Osteoblast (primary cell): ENCODE measurements at regions not wholly inside any gene's neighbourhood (a gene's known extent, or its start where the extent isn't known, plus 50 kb on each side); places are given as distances from the start of the nearest gene placed in this dataset.

Experiments
- DNase-seq: peaks from one replicate; pipeline ENCODE4 v3.0.0; 2011; ENCODE audit warnings: low spot score, mixed read lengths; ENCODE audit not compliant: insufficient read length; ENCODE audit errors: missing footprints
- H2AFZ ChIP-seq: 2 replicates; pipeline ENCODE4 v1.6.0; 2011; ENCODE audit warnings: mild to moderate bottlenecking, low read length
- H3K27ac ChIP-seq: 2 replicates; pipeline ENCODE4 v1.5.1; 2011; ENCODE audit warnings: mild to moderate bottlenecking, low read depth, low read length, moderate library complexity
- H3K27me3 ChIP-seq: 2 replicates; pipeline ENCODE4 v1.6.0; 2012; ENCODE audit warnings: mild to moderate bottlenecking, control low read depth, inconsistent platforms, low read length, moderate library complexity; ENCODE audit not compliant: insufficient read depth
- H3K36me3 ChIP-seq: 2 replicates; pipeline ENCODE4 v1.5.1; 2011; ENCODE audit warnings: mild to moderate bottlenecking, low read length, control low read depth, moderate library complexity; ENCODE audit not compliant: insufficient read depth
- H3K4me1 ChIP-seq: 2 replicates; pipeline ENCODE4 v1.5.1; 2011; ENCODE audit warnings: mild to moderate bottlenecking, low read length, control low read depth, moderate library complexity; ENCODE audit not compliant: insufficient read depth
- H3K4me2 ChIP-seq: 2 replicates; pipeline ENCODE4 v1.6.0; 2011; ENCODE audit warnings: mild to moderate bottlenecking, low read length; ENCODE audit not compliant: insufficient read depth
- H3K4me3 ChIP-seq: fragments of 200-600 bp; sonication (generic); 3 replicates; pipeline ENCODE4 v1.5.1; 2012; ENCODE audit warnings: mild to moderate bottlenecking, low read length, inconsistent platforms; ENCODE audit not compliant: insufficient read depth
- H3K79me2 ChIP-seq: 2 replicates; pipeline ENCODE4 v1.6.0; 2012; ENCODE audit warnings: mild to moderate bottlenecking, low read length, control low read depth, inconsistent platforms; ENCODE audit not compliant: insufficient read depth
- H3K9me3 ChIP-seq: 2 replicates; pipeline ENCODE4 v1.5.1; 2011; ENCODE audit warnings: low read depth, low read length, control low read depth
- H4K20me1 ChIP-seq: 2 replicates; pipeline ENCODE4 v1.6.0; 2012; ENCODE audit warnings: mild to moderate bottlenecking, low read length, control low read depth; ENCODE audit not compliant: insufficient read depth
- TF ChIP-seq, protein P1 (sequence below): IDR thresholded peaks from 2 replicates; pipeline ENCODE4 v1.5.1; 2011; ENCODE audit warnings: mild to moderate bottlenecking, low read depth, low read length, moderate library complexity; ENCODE audit errors: extremely low read depth

DNA sequence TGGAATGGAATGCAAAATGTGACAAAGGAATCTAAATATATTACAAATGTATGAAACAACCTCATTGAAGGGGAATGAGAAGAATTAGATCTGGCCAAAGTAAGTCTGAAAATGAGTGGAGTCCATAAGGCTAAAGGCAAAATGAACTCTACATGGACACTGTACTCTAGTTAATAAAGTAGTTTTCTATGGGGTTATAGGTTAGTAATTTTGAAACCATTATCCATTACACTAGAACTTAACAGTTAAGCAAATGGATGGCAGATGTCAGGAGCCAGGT lies 222.1 kb downstream of the NUAK1 start:
- H3K4me2 ChIP-seq: no peak overlapping the region
- H3K27me3 ChIP-seq: no peaks in the 10 kb centered on the region
- no peaks in the 10 kb centered on the region for H3K9me3 ChIP-seq
- no peak for DNase-seq
- no peak overlapping the region for H2AFZ ChIP-seq
- no peak overlapping the region for H3K4me3 ChIP-seq
- no peaks in the 10 kb centered on the region for H3K4me1 ChIP-seq
- TF ChIP-seq, protein P1, sequence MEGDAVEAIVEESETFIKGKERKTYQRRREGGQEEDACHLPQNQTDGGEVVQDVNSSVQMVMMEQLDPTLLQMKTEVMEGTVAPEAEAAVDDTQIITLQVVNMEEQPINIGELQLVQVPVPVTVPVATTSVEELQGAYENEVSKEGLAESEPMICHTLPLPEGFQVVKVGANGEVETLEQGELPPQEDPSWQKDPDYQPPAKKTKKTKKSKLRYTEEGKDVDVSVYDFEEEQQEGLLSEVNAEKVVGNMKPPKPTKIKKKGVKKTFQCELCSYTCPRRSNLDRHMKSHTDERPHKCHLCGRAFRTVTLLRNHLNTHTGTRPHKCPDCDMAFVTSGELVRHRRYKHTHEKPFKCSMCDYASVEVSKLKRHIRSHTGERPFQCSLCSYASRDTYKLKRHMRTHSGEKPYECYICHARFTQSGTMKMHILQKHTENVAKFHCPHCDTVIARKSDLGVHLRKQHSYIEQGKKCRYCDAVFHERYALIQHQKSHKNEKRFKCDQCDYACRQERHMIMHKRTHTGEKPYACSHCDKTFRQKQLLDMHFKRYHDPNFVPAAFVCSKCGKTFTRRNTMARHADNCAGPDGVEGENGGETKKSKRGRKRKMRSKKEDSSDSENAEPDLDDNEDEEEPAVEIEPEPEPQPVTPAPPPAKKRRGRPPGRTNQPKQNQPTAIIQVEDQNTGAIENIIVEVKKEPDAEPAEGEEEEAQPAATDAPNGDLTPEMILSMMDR: no peak
- no peaks in the 10 kb centered on the region for H3K79me2 ChIP-seq
- no peaks in the 10 kb centered on the region for H3K36me3 ChIP-seq
- no peaks in the 10 kb centered on the region for H4K20me1 ChIP-seq
- no peak overlapping the region for H3K27ac ChIP-seq

DNA sequence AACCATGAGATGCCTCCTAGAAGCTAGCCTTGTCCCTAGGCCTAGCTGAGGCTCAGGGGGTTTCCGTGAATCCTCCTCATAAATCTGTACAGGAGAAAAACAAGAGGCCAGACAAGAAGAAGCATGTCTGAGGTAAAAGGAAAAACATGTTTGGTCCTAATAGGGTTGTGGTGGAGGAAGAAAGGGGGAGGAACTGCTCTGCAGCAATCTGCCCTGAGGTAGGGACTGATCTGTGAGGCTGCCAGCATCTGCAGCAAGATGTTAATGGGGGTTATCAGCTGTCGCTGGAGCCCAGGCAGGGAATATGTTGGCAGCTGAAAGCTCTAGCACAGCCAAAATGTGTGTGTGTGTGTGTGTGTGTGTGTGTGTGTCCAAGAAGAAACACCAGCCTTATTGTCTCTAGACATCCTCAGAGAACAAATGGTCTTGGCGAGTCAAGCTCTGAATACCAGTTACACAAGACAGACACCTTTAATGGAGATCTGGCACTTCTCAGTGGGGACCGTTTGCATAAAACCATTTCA lies 218.5 kb downstream of the NUAK1 start:
- Histone ChIP-seq H2AFZ (no peak overlapping the region), H3K9me3 (no peaks in the 10 kb centered on the region), H3K36me3 (no peaks in the 10 kb centered on the region), H3K4me3 (no peak overlapping the region), H4K20me1 (no peaks in the 10 kb centered on the region), H3K4me2 (no peak overlapping the region), H3K27me3 (no peaks in the 10 kb centered on the region), H3K79me2 (no peaks in the 10 kb centered on the region), H3K4me1 (peaks cover 4% of the 10 kb centered on the region), H3K27ac (no peak overlapping the region)
- DNase-seq: no peak
- TF ChIP-seq, protein P1: no peak

GRCh38 chr12:105921055-105921454 lies 217.7 kb downstream of the NUAK1 start:
- no peak overlapping the region for H3K4me2 ChIP-seq
- no peak overlapping the region for H3K27ac ChIP-seq

DNA sequence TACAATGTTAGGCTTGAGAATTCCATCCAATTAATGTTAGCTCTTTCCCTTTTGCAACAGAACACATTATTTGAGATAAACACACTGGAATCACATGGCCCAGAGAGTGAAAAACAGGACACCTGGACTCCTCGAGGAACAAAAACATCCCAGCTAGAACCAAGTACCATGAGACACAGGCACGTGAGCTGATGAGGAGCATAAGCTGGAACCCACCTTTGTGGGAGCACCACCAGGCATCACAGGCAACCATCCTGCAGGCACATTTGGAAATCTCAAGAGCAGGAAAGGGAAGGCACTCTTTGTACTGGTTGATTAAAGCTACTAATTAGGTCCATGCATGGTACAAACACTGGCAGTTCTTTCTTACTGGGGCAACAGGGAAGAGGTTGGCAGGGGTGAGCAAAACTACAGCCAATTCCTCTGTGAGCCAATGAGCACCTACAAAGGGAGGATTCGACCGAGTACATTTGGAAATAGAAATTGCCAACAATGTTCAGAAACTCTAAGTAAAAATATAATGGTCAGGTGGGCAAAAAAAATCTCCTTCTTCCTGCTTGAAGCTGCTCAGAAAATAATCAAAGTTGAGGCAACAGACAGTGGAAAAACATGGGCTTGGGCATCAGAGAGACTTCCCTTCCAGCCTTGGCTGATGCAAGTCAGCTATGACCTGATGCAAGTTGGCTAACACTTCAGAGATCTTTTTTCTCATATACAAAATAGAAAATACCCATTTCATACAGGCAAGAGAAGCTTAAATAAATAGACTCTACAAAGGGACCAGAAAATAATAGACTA lies 216.7 kb downstream of the NUAK1 start:
- Histone ChIP-seq H3K36me3 (no peaks in the 10 kb centered on the region), H3K4me2 (no peak overlapping the region)

More at GRCh38 chr12:105921055-105921454, 217.7 kb downstream of the NUAK1 start:
- no peaks in the 10 kb centered on the region for H4K20me1 ChIP-seq
- H2AFZ ChIP-seq: no peak overlapping the region
- no peak for DNase-seq
- no peaks in the 10 kb centered on the region for H3K9me3 ChIP-seq
- no peaks in the 10 kb centered on the region for H3K27me3 ChIP-seq
- TF ChIP-seq, protein P1: no peak
- no peaks in the 10 kb centered on the region for H3K79me2 ChIP-seq
- no peaks in the 10 kb centered on the region for H3K36me3 ChIP-seq
- no peak overlapping the region for H3K4me3 ChIP-seq
- peaks cover 4% of the 10 kb centered on the region for H3K4me1 ChIP-seq

More for the DNA sequence above, 216.7 kb downstream of the NUAK1 start:
- H3K9me3 ChIP-seq: no peaks in the 10 kb centered on the region
- H3K4me3 ChIP-seq: no peak overlapping the region
- no peak overlapping the region for H2AFZ ChIP-seq
- H3K27me3 ChIP-seq: no peaks in the 10 kb centered on the region
- no peak overlapping the region for H3K27ac ChIP-seq
- TF ChIP-seq, protein P1: no peak
- DNase-seq: no peak
- H3K4me1 ChIP-seq: peaks cover 4% of the 10 kb centered on the region
- H4K20me1 ChIP-seq: no peaks in the 10 kb centered on the region
- no peaks in the 10 kb centered on the region for H3K79me2 ChIP-seq
